ENCODE measurements at regions not wholly inside any gene's neighbourhood (a gene's known extent, or its start where the extent isn't known, plus 50 kb on each side); places are given as distances from the start of the nearest gene placed in this dataset.

GRCh38 chr1:14064649-14065442, 364.9 kb downstream of the PRDM2 start:
- H3K4me3 ChIP-seq (ENCODE audit: low read depth, low read length), result no peak overlapping the region
- TF ChIP-seq CTCF (IDR thresholded peaks at IDR 0.05; ENCODE audit: low read depth, low read length, missing control alignments), result no peak
- no peak for DNase-seq (ENCODE audit: low read depth)
- in situ Hi-C loops (cut with HindIII; ENCODE audit: low sequenced_read_pairs), result no loop called here

GRCh38 chr1:14065486-14065885, 365.5 kb downstream of the PRDM2 start:
- in situ Hi-C loops (cut with HindIII; ENCODE audit: low sequenced_read_pairs), result no loop called here
- DNase-seq (ENCODE audit: low read depth), result no peak
- H3K4me3 ChIP-seq (ENCODE audit: low read depth, low read length), result no peak overlapping the region
- TF ChIP-seq CTCF (IDR thresholded peaks at IDR 0.05; ENCODE audit: low read depth, low read length, missing control alignments), result no peak

GRCh38 chr1:14067036-14067435, 367.0 kb downstream of the PRDM2 start:
- TF ChIP-seq CTCF (IDR thresholded peaks at IDR 0.05; ENCODE audit: low read depth, low read length, missing control alignments), result no peak
- DNase-seq (ENCODE audit: low read depth), result no peak
- in situ Hi-C loops (cut with HindIII; ENCODE audit: low sequenced_read_pairs), result no loop called here

GRCh38 chr1:14067711-14068110, 367.7 kb downstream of the PRDM2 start:
- no peak for DNase-seq (ENCODE audit: low read depth)
- in situ Hi-C loops (cut with HindIII; ENCODE audit: low sequenced_read_pairs), result no loop called here
- H3K4me3 ChIP-seq (ENCODE audit: low read depth, low read length), result no peak overlapping the region
- no peak for TF ChIP-seq CTCF (IDR thresholded peaks at IDR 0.05; ENCODE audit: low read depth, low read length, missing control alignments)

More at GRCh38 chr1:14067036-14067435, 367.0 kb downstream of the PRDM2 start:
- H3K4me3 ChIP-seq (ENCODE audit: low read depth, low read length), result no peak overlapping the region

GRCh38 chr1:14071581-14071980, 371.6 kb downstream of the PRDM2 start:
- peak; percentile 27 for DNase-seq (ENCODE audit: low read depth)
- in situ Hi-C loops (cut with HindIII; ENCODE audit: low sequenced_read_pairs), result no loop called here
- TF ChIP-seq CTCF (IDR thresholded peaks at IDR 0.05; ENCODE audit: low read depth, low read length, missing control alignments), result no peak
- H3K4me3 ChIP-seq (ENCODE audit: low read depth, low read length), result no peak overlapping the region

GRCh38 chr1:14080653-14081052, 380.7 kb downstream of the PRDM2 start:
- in situ Hi-C loops (cut with HindIII; ENCODE audit: low sequenced_read_pairs), result no loop called here
- DNase-seq (ENCODE audit: low read depth), result no peak
- no peak overlapping the region for H3K4me3 ChIP-seq (ENCODE audit: low read depth, low read length)
- no peak for TF ChIP-seq CTCF (IDR thresholded peaks at IDR 0.05; ENCODE audit: low read depth, low read length, missing control alignments)
